ENCODE measurements at regions not wholly inside any gene's neighbourhood (a gene's known extent, or its start where the extent isn't known, plus 50 kb on each side); places are given as distances from the start of the nearest gene placed in this dataset.

GRCh38 chr17:56648321-56648720 lies 54.8 kb downstream of the NOG start:
- Histone ChIP-seq H3K4me1 (no peaks in the 10 kb centered on the region), H3K36me3 (replicated peaks in 1 of 2; ENCODE audit: insufficient read depth in 1 of 2, low read depth in 2 of 2) (no peaks in the 10 kb centered on the region), H3K9me3 (peaks cover 0 to 5% (median 0%) of the 10 kb centered on the region in 3 donors), H3K27me3 (no peaks in the 10 kb centered on the region), H3K4me3 (no peak overlapping the region), H3K27ac (no peak overlapping the region)
- 70 to 77% methylated on average over 5 of the region's 5 CpGs for WGBS, 2 donors
- DNase-seq, result no peak
- intact Hi-C loops (cut with DNase I), result no loop called here
- no peak for ATAC-seq
- no peak for TF ChIP-seq CTCF (IDR thresholded peaks at IDR 0.05)
- TF ChIP-seq POLR2A (IDR thresholded peaks at IDR 0.05), result no peak

- DNase-seq (no peak), ATAC-seq (no peak)
- no peak overlapping the region for H3K27ac ChIP-seq
- no peaks in the 10 kb centered on the region for H3K36me3 ChIP-seq (replicated peaks in 1 of 2; ENCODE audit: insufficient read depth in 1 of 2, low read depth in 2 of 2)
- TF ChIP-seq POLR2A (IDR thresholded peaks at IDR 0.05) (no peak), CTCF (IDR thresholded peaks at IDR 0.05) (no peak)
- H3K4me3 ChIP-seq, result no peak overlapping the region
- intact Hi-C loops (cut with DNase I), result no loop called here
- WGBS, 2 donors, result 52 to 58% methylated on average over 2 of the region's 2 CpGs
- no peaks in the 10 kb centered on the region for H3K4me1 ChIP-seq
- H3K9me3 ChIP-seq, result peaks cover 0 to 5% (median 0%) of the 10 kb centered on the region in 3 donors
- no peaks in the 10 kb centered on the region for H3K27me3 ChIP-seq
Observed at GRCh38 chr17:56648806-56649205, 55.3 kb downstream of the NOG start.

DNA sequence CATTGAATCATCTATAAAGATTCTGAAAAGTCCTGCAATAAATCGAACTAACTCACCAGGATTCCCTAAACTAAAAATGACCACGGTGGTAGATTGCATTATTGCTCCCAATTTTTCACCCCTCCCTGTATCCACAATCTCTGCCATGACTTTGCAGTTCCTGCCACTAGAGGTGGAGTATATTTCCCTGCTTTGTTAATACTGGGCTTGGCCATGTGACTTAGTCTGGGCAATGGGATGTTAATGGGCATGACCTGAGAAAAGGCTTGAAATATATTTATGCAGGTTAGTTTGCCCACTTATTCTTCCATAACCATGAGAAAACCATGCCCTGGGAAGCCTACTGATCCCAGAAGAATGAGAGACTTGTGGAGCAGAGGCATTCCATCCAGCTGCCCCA lies 59.1 kb downstream of the NOG start:
- Histone ChIP-seq H3K27me3 (no peaks in the 10 kb centered on the region), H3K27ac (no peak overlapping the region), H3K9me3 (peaks cover 0 to 12% (median 0%) of the 10 kb centered on the region in 3 donors), H3K4me1 (no peaks in the 10 kb centered on the region), H3K4me3 (no peak overlapping the region), H3K36me3 (replicated peaks in 1 of 2; ENCODE audit: insufficient read depth in 1 of 2, low read depth in 2 of 2) (no peaks in the 10 kb centered on the region)
- WGBS, 2 donors, result 26 to 32% methylated on average over 2 of the region's 2 CpGs
- DNase-seq (no peak), ATAC-seq (no peak)
- TF ChIP-seq CTCF (IDR thresholded peaks at IDR 0.05), result no peak
- TF ChIP-seq POLR2A (IDR thresholded peaks at IDR 0.05), result no peak
- intact Hi-C loops (cut with DNase I), result no loop called here

DNA sequence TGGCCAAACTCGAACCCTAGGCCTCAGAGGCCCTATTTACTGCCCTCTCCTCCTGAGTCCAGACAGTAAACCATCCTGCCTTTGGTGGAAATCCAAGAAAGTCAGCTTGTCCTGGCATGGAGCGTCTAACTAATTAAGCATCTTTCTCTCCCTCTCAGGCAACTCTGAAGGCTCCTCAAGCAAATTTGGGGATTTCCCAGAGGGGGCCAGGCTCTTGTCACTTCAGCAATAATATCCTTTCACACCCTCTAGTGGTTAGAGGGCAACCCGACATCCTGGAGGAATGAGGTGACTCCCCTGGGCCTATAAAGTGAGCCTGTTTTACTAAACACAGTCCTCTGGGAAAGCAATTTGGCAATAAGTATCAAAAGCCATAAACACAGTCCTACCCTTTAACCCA lies 60.4 kb downstream of the NOG start:
- DNase-seq (peak in 1 of 4 donors; percentile 8), ATAC-seq (no peak)
- 40 to 56% methylated on average over 2 to 3 of the region's 3 CpGs for WGBS, 2 donors

More for the DNA sequence above, 60.4 kb downstream of the NOG start:
- Histone ChIP-seq H3K36me3 (replicated peaks in 1 of 2; ENCODE audit: insufficient read depth in 1 of 2, low read depth in 2 of 2) (no peaks in the 10 kb centered on the region), H3K27ac (no peak overlapping the region), H3K27me3 (no peaks in the 10 kb centered on the region), H3K9me3 (peaks cover 0 to 12% (median 0%) of the 10 kb centered on the region in 3 donors), H3K4me1 (no peaks in the 10 kb centered on the region), H3K4me3 (no peak overlapping the region)
- intact Hi-C loops (cut with DNase I), result no loop called here
- TF ChIP-seq POLR2A (IDR thresholded peaks at IDR 0.05) (no peak), CTCF (IDR thresholded peaks at IDR 0.05) (peak in 2 of 7 experiments; percentile 12 to 13)

Measured in body of pancreas (tissue), 4 donors.